Adrenal gland (tissue), 5 donors: ENCODE measurements at regions not wholly inside any gene's neighbourhood (a gene's known extent, or its start where the extent isn't known, plus 50 kb on each side); places are given as distances from the start of the nearest gene placed in this dataset.

Experiments used
- CTCF ChIP-seq, 6 experiments: fragments of 450-650 bp in 4 of 6; fragments of 200-600 bp in 2 of 6; sonication (generic) in 1 of 6; IDR thresholded peaks; 1 replicate in 5 of 6; 2 replicates in 1 of 6; pipeline versions ENCODE4 v1.5.1 to v1.8.0; 2016 to 2021; ENCODE audit warnings: antibody characterized with exemption in 6 of 6, mild to moderate bottlenecking in 2 of 6, moderate library complexity in 1 of 6
- POLR2A ChIP-seq, 2 donors: fragments of 450-650 bp; IDR thresholded peaks; one replicate each; pipeline ENCODE4 v1.6.1; 2017; ENCODE audit warnings: antibody characterized with exemption in 2 of 2, mild to moderate bottlenecking in 2 of 2, moderate library complexity in 1 of 2
- donor health status: DM: no; HTN: no; CAD: no.

- TF ChIP-seq CTCF (IDR thresholded peaks at IDR 0.05): peak in 2 of 6 experiments; percentile 7 to 17
- TF ChIP-seq POLR2A (IDR thresholded peaks at IDR 0.05): no peak
These were observed 123.1 kb downstream of the SOCS6 start for GRCh38 chr18:70411876-70412435.
